Panc1 (cell line): ENCODE measurements at regions not wholly inside any gene's neighbourhood (a gene's known extent, or its start where the extent isn't known, plus 50 kb on each side); places are given as distances from the start of the nearest gene placed in this dataset.

ENCODE experiments used
- ATAC-seq: fragments of 200-7000 bp; cut with Tn5 transposase; 2 replicates; pipeline ENCODE4 v1.9.1; 2020; ENCODE audit warnings: mild to moderate bottlenecking, moderate library complexity
- BruUV-seq: library from RNA; stranded (reverse); fragments of 400-500 nt; replicated peaks from 2 replicates; lab custom pipeline; 2021; lab: Mats Ljungman, UMichigan
- CTCF ChIA-PET: fragments of 300-600 bp; sonication (Branson Sonifier 250); formaldehyde crosslinking; loops from one replicate; lab custom pipeline; 2022; ENCODE audit warnings: antibody characterized with exemption; lab: Charles Lee
- POLR2A ChIA-PET: fragments of 300-600 bp; sonication (Branson Sonifier 250); formaldehyde crosslinking; loops from one replicate; lab custom pipeline; 2022; ENCODE audit warnings: antibody characterized with exemption; lab: Charles Lee
- DNase-seq: peaks from one replicate; pipeline ENCODE4 v3.0.0-alpha.2; 2010; ENCODE audit warnings: low read depth, low spot score
- H3K27ac ChIP-seq: 2 replicates; pipeline ENCODE4 v1.5.1; 2011; ENCODE audit warnings: mild to moderate bottlenecking, low read length, inconsistent platforms
- H3K27me3 ChIP-seq: fragments of 200-500 bp; sonication (Bioruptor generic); 2 replicates; pipeline ENCODE4 v1.6.0; 2014; ENCODE audit warnings: low read length, inconsistent platforms; ENCODE audit not compliant: control insufficient read depth, insufficient read depth
- H3K36me3 ChIP-seq: fragments of 200-500 bp; sonication (Bioruptor generic); 2 replicates; pipeline ENCODE4 v1.5.1; 2014; ENCODE audit warnings: inconsistent platforms, mild to moderate bottlenecking, low read length, moderate library complexity; ENCODE audit not compliant: control insufficient read depth, insufficient read depth
- H3K4me1 ChIP-seq: 2 replicates; pipeline ENCODE4 v1.5.1; 2011; ENCODE audit warnings: inconsistent platforms, mild to moderate bottlenecking, low read length, moderate library complexity; ENCODE audit not compliant: control insufficient read depth, insufficient read depth
- H3K4me3 ChIP-seq, 2 experiments: 2 replicates each; pipeline ENCODE4 v1.5.1; 2011 to 2012; ENCODE audit warnings: low read depth in 2 of 2, low read length in 2 of 2, mild to moderate bottlenecking in 2 of 2, inconsistent platforms in 1 of 2, moderate library complexity in 1 of 2
- H3K9me3 ChIP-seq: fragments of 200-500 bp; sonication (Bioruptor generic); 2 replicates; pipeline ENCODE4 v1.5.1; 2014; ENCODE audit warnings: low read depth, mild to moderate bottlenecking, inconsistent platforms, low read length, moderate library complexity; ENCODE audit not compliant: control insufficient read depth, insufficient read depth
- POLR2AphosphoS5 ChIP-seq: IDR thresholded peaks from 2 replicates; pipeline ENCODE4 v1.6.1; 2012; ENCODE audit warnings: mild to moderate bottlenecking, low read depth, low read length, moderate library complexity
- SIN3A ChIP-seq: IDR thresholded peaks from 2 replicates; pipeline ENCODE4 v1.6.1; 2012; ENCODE audit warnings: low read depth, mild to moderate bottlenecking, low read length, moderate library complexity, borderline replicate concordance; ENCODE audit not compliant: insufficient read depth
- TCF7L2 ChIP-seq: IDR thresholded peaks from 2 replicates; pipeline ENCODE4 v1.6.1; 2011; ENCODE audit warnings: mild to moderate bottlenecking, low read depth, low read length, inconsistent platforms
- in situ Hi-C: cut with HindIII; loops from 2 replicates; pipeline ENCODE4 v1.10.0; 2016; ENCODE audit warnings: low sequenced_read_pairs, low pct_unique_long_range_greater_than_20kb
- intact Hi-C: fragments of 100-400 bp; cut with micrococcal nuclease; formaldehyde crosslinking; loops from one replicate; pipeline ENCODE4 v1.10.0; 2022; ENCODE audit not compliant: unreplicated experiment
- TF ChIP-seq, protein P1 (sequence below): fragments of 450-650 bp; IDR thresholded peaks from 2 replicates; pipeline ENCODE4 v1.5.1; 2017; ENCODE audit warnings: mild to moderate bottlenecking
- TF ChIP-seq, protein P2 (sequence below), 2 experiments: IDR thresholded peaks; 2 replicates each; pipeline ENCODE4 v1.6.1; 2011 to 2012; ENCODE audit warnings: low read depth in 2 of 2, control low read depth in 1 of 2, low read length in 1 of 2, mild to moderate bottlenecking in 1 of 2, moderate library complexity in 1 of 2; ENCODE audit not compliant: insufficient read depth in 1 of 2

DNA sequence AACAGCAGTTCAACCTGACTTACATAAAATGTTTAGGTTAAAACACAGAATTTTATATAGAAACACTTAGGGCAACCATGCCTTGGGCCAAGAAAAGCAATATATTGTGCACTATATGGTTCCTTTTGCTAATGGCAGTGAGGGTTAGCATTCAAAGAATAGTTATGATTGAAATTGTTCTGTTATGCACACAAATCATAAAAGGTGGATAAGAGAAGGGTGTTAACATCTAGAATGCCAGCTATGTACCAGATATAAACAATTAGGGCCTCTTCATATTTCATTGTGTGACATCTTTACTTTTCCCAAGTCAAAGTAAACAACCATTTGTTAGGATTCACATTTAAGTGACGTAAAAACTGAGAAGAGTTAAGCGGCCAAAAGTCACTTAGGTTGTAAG, 308.0 kb upstream of the B3GALT2 start:
- intact Hi-C loops (no loop called here), in situ Hi-C loops (no loop called here)
- Histone ChIP-seq H3K9me3 (no peaks in the 10 kb centered on the region), H3K27me3 (no peaks in the 10 kb centered on the region), H3K4me3 (no peak overlapping the region), H3K27ac (no peak overlapping the region), H3K36me3 (no peaks in the 10 kb centered on the region), H3K4me1 (no peaks in the 10 kb centered on the region)
- TF ChIP-seq TCF7L2 (no peak), SIN3A (no peak)
- TF ChIP-seq, protein P1, sequence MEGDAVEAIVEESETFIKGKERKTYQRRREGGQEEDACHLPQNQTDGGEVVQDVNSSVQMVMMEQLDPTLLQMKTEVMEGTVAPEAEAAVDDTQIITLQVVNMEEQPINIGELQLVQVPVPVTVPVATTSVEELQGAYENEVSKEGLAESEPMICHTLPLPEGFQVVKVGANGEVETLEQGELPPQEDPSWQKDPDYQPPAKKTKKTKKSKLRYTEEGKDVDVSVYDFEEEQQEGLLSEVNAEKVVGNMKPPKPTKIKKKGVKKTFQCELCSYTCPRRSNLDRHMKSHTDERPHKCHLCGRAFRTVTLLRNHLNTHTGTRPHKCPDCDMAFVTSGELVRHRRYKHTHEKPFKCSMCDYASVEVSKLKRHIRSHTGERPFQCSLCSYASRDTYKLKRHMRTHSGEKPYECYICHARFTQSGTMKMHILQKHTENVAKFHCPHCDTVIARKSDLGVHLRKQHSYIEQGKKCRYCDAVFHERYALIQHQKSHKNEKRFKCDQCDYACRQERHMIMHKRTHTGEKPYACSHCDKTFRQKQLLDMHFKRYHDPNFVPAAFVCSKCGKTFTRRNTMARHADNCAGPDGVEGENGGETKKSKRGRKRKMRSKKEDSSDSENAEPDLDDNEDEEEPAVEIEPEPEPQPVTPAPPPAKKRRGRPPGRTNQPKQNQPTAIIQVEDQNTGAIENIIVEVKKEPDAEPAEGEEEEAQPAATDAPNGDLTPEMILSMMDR = no peak
- POLR2A ChIA-PET = no interaction called here
- no peak for DNase-seq
- CTCF ChIA-PET = no interaction called here
- no TSS peak for BruUV-seq
- ATAC-seq = no peak

DNA sequence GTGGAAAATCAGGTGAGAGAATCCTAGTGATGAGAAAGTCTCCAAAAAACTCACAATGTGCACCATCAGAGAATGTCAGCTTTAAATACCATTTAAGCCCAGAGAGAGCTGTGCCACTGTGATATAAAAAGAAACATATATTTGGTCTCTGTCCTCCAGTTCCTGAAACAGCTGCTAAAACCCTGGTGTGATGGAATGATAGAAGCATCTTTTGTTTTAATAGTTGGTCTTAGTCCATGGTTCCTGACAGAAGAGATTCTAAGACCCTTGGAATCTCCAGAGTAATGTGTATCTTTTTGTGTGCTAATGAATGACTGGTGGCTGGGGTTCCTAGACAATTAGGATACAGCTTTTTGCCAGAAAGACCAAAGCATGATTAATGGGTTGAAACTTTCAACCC, 302.8 kb upstream of the B3GALT2 start:
- Histone ChIP-seq H3K9me3 (no peaks in the 10 kb centered on the region), H3K27ac (no peak overlapping the region), H3K4me1 (no peaks in the 10 kb centered on the region), H3K36me3 (no peaks in the 10 kb centered on the region), H3K27me3 (no peaks in the 10 kb centered on the region), H3K4me3 (no peak overlapping the region)
- in situ Hi-C loops = no loop called here
- DNase-seq (no peak), ATAC-seq (no peak)
- ChIA-PET CTCF (no interaction called here), POLR2A (no interaction called here)
- intact Hi-C loops = no loop called here
- TF ChIP-seq SIN3A (no peak), POLR2AphosphoS5 (no peak), TCF7L2 (no peak)
- TF ChIP-seq, protein P2, sequence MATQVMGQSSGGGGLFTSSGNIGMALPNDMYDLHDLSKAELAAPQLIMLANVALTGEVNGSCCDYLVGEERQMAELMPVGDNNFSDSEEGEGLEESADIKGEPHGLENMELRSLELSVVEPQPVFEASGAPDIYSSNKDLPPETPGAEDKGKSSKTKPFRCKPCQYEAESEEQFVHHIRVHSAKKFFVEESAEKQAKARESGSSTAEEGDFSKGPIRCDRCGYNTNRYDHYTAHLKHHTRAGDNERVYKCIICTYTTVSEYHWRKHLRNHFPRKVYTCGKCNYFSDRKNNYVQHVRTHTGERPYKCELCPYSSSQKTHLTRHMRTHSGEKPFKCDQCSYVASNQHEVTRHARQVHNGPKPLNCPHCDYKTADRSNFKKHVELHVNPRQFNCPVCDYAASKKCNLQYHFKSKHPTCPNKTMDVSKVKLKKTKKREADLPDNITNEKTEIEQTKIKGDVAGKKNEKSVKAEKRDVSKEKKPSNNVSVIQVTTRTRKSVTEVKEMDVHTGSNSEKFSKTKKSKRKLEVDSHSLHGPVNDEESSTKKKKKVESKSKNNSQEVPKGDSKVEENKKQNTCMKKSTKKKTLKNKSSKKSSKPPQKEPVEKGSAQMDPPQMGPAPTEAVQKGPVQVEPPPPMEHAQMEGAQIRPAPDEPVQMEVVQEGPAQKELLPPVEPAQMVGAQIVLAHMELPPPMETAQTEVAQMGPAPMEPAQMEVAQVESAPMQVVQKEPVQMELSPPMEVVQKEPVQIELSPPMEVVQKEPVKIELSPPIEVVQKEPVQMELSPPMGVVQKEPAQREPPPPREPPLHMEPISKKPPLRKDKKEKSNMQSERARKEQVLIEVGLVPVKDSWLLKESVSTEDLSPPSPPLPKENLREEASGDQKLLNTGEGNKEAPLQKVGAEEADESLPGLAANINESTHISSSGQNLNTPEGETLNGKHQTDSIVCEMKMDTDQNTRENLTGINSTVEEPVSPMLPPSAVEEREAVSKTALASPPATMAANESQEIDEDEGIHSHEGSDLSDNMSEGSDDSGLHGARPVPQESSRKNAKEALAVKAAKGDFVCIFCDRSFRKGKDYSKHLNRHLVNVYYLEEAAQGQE (IDR thresholded peaks at IDR 0.05; ENCODE audit: insufficient read depth in 1 of 2, low read depth in 2 of 2, low read length in 1 of 2) = no peak
- TF ChIP-seq, protein P1 = no peak
- no TSS peak for BruUV-seq

DNA sequence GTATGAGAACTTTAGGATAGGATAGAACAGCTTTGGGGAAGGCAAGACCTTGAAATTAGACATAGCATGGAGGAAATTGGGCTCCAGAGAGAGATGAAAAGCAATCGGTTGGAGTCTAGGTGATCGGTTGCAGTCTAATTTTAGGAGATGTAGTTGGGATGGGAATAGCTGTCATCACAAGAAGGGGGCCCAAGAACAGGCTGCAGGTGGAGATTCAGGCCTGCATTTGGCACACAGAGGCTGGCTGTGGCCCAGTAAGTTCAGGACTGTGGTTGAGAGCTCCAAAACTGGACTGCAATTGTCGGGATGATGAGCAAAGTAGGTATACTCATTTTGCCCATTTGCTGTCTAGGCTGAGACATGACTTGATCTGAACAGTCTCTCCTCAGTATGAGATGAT, 301.3 kb upstream of the B3GALT2 start:
- no peak overlapping the region for H3K4me3 ChIP-seq
- no TSS peak for BruUV-seq
- H3K4me1 ChIP-seq = no peaks in the 10 kb centered on the region
- no peaks in the 10 kb centered on the region for H3K9me3 ChIP-seq
- H3K27ac ChIP-seq = no peak overlapping the region
- H3K36me3 ChIP-seq = no peaks in the 10 kb centered on the region
- ATAC-seq (no peak), DNase-seq (no peak)
- intact Hi-C loops = no loop called here
- CTCF ChIA-PET = no interaction called here
- TF ChIP-seq, protein P2 (IDR thresholded peaks at IDR 0.05; ENCODE audit: insufficient read depth in 1 of 2, low read depth in 2 of 2, low read length in 1 of 2) = no peak
- TF ChIP-seq POLR2AphosphoS5 = no peak
- TF ChIP-seq SIN3A = no peak
- no peak for TF ChIP-seq TCF7L2
- TF ChIP-seq, protein P1 = no peak
- no peaks in the 10 kb centered on the region for H3K27me3 ChIP-seq
- in situ Hi-C loops = no loop called here
- POLR2A ChIA-PET = no interaction called here
